Neural progenitor cell (in vitro differentiated cells): ENCODE measurements at regions not wholly inside any gene's neighbourhood (a gene's known extent, or its start where the extent isn't known, plus 50 kb on each side); places are given as distances from the start of the nearest gene placed in this dataset.

Experiments used
- CTCF ChIP-seq: fragments of 200-600 bp; sonication (generic); IDR thresholded peaks from 2 replicates; pipeline ENCODE4 v1.5.1; 2017; ENCODE audit warnings: antibody characterized with exemption, mild to moderate bottlenecking
- EZH2 ChIP-seq: fragments of 200-600 bp; sonication (generic); IDR thresholded peaks from 2 replicates; pipeline ENCODE4 v1.6.1; 2017; ENCODE audit warnings: antibody characterized with exemption, mild to moderate bottlenecking, moderate library complexity

- TF ChIP-seq EZH2 (no peak), CTCF (no peak)
Measured at GRCh38 chr1:90198616-90199332, 203.9 kb downstream of the ZNF326 start.
